AML-193 (cell line): ENCODE measurements at regions not wholly inside any gene's neighbourhood (a gene's known extent, or its start where the extent isn't known, plus 50 kb on each side); places are given as distances from the start of the nearest gene placed in this dataset.

Source experiments
- DNase-seq, 2 experiments: peaks; one replicate each; lab custom pipeline; 2025; lab: John Stamatoyannopoulos, UW

DNA sequence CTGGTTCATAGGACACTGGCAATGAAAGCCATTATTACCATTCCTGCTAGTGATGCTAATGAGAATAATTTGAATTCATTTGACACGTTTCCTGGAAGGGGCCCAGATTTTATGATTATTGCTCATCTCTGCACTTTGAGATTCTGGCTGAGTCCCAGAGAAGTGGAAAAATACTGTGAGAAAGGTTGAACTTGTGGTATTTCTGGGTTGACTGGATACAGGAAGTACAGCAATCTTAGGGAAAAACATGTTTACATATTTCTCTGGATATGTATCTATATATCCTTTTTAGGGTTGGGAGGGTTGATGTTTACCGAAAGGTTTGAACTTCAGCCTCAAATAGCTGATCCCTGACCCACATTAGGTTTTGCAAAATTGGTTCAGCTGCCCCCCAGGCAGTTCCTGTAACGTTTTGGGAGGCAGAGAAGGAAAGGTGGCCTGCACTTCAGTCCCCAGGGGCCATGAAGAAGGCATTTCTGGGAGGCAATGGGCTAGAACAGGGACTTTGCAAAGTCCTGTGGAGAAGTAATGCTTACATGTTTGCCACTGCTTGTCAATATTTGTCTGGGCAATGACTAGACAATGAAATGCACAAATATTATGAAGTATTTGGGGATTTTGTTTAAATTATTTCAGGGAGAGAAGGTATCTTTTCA is 253.7 kb upstream of the PITRM1 start:
- no peak for DNase-seq

DNA sequence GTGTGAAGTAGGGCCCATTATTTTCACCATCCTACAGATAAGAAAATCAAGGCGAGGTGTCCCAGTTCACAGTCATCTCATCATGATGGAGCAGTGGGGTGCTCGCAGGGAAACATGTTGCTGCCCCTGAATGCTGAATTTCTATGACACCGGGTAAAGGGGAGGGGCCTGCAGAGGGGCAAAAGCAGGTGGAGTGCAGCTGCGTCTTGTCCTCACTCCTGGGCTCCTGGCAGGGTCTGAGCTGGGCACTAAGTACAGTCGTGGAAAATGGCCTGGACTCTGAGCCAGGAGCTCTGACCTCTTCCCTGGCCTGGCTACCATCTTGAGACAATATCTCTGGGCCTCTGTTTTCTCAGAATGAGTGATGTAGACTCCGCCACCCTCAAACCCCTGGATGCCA is 253.1 kb upstream of the PITRM1 start:
- no peak for DNase-seq

DNA sequence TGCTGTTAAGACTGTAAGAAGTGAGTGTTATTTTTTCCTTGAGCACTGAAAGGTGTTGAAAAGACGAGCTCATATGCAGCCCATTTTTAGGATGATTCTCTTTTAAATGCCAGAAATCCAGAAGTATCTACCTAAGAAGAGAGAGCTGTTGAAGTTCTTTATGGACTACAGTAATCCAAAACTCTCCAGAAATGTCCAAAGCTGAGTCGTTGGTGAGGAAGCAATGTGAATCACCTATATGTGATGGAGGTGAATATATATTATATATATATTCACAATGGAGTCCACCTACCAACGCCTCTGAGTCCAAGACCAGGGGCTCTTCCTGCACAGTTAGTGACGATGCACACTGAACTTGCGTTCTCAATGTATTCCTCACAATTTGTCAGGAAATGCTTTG is 252.7 kb upstream of the PITRM1 start:
- DNase-seq: no peak

DNA sequence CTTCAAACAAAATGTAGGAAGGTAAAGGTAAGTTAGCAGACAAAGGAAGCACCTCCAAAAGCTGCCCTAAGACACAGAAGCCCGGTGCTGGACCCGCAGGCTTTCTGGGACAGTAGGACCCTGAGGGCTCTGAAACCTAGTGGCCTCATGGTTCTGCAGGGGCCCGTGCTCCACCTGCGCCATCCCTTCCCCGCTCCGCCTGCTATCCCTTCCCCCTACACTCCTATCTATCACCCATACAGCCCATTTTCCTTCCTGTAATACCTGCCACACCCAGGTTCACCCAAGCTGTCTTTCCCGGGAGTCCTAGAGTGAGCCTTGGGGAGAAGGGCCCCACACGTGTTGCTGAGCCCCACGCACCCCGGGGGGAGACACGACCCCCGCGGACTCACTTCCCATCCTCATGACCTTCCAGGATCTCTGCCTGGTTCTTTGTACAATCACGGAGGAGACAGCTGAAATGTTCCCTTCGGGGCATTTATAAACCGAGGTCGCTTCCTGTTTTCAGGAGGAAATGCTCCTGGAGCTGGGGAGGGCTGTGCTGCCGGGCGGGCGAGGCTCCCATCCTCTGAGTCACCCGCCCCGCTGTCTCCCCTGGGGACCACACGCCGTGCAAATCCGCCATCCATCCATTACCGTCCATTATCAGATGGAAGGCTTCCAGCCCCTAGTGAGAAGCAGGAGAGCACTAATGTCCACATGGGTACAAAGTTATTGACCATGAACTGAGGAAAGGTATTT is 251.7 kb upstream of the PITRM1 start:
- DNase-seq: no peak

DNA sequence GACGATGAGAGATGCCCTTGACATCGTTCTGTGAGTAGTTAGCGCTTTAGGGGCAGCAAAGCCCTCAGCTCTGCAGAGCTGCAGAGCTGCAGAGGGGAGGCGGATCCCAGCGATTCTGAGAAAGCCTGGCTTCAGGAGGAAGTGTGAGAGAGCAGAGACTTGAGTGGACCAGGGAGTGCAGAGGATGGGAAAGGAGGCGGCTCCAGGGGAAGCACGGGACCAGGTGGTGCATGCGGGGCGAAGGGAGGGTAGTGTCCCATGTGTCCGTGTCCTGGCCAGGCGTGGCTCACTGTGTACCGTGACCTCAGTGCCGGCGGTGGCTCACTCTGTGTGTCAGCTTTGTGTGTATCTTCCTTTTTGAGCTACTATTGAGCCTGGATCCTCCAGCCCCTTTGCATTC is 250.8 kb upstream of the PITRM1 start:
- no peak for DNase-seq

DNA sequence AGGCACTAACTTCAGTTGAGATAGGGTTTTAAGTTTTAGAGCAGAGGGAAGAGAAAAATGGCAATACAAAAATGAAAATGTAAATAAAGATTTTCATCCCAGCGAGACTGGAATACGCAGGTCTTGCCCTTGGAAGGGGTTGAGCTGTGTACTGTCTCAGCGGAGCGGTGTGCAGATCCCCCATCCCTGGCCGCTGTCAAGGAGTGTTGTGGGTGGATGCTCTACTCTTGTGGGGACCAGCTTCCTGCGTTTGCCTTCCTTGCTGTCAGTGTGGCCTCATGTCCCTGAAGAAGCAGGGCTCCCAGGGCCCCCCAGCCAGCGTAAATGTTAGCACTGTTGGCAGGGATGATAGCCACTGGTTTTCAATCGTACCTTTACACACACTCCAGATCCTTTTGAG is 249.7 kb upstream of the PITRM1 start:
- DNase-seq: no peak

DNA sequence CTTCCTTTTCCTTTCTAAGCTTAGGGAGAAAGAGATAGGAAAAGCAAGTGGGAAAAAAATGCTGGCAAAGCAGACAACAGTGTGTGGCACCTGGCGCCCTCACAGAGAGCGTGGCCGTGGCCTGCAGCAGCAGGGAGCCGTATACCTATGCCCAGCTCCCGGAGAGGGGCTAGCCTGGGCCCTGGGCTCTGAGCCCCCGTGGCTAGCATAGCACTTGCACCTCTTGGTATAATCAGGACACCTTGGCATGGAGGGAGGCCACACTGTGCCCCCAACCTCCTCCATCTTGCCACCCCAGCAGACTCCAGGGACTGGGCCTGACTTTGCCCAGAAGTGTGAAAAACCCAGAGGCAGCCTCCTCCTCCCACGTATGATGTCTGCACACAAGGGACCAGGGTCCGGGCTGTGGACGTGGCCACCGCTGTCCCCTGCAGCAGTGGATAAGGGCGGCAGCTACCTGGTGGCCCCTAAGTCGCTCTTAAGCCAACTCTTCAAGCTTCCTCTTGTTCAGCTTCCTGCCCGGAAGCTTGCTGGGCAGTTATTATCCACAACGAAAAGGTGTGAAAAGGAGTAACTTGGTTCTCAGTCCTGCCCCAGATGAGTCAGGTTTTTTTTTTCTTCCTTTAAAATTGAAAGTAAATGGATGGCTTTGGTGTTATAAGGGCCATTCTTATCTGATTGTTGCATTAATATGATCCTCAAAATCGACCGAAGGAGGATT is 249.1 kb upstream of the PITRM1 start:
- DNase-seq: no peak

DNA sequence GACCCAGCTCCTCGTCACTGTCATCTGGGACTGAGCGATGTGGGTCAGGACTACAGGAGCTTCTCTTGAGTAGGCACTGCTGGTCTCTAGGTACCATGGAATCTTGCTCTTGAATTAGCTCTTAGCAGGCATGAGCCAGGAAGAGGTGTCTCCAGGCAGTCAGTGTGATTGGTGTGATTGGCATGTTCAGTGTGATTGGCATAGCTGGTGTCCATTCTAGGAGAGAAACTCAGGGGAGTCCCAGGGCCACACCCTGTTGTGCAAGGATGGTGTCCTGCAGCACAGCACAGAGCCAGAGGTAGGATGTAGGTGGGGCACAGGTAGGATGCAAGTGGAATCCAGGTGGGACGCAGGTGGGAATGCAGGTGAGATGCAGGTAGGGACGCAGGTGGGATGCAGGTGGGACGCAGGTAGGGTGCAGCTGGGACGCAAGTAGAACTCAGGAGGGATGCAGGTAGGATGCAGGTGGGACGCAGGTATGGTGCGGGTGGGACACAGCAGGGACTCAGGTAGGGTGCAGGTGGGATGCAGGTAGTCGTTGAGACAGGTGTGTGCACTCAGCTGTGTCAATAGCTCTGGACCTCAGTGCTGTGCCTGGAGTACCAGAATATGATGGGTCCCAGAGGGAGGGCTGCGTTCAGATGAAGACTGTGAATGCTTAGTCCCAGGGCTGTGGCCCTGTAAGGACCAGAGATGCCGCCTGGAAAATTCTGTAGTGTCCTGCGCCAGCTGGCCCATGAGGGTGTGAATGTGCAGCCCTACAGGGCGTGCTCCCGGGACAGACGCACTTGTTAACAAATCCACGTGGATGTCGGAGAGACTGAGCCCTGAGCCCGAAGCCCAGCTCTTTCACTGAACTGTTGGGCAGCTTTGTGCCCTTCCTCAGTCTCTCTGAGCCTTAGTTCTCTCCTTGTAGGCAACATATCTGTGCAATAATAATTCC is 248.2 kb upstream of the PITRM1 start:
- no peak for DNase-seq

DNA sequence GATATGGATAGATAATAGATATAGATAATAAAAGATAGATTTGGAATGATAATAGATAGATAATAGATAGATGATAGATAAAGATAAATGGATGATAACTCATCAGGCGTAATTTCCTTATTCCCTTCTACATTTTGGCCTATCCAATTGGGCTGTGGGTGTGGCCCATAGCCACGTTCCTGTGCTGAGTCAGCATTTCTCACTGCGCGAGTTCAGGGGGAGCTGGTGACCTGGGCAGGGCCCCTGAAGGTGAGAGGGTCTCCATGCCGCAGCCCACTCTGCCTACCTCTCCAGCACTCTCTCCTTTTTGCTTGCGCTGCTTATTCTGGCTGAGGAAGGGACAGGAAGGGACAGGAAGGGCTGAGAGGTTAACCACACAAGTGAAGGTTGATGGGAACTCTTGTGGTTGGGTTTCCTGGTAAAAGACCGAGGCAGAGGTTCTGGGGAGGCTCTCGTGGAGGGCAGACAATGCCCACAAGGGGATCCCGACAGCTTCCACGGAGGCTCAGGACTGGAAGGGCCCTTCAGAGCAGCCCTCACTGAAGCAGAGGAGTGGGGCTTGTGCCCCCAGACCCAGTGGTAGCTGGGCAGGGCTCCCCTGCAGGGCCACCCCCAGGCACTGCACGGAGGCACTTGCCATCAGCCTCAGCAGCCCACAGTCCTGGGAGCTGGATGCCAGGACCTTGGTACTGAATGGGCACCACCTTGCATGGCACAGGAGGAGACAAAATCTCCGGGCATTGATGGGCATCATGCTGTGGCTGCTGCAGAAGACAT is 247.3 kb upstream of the PITRM1 start:
- DNase-seq: no peak

DNA sequence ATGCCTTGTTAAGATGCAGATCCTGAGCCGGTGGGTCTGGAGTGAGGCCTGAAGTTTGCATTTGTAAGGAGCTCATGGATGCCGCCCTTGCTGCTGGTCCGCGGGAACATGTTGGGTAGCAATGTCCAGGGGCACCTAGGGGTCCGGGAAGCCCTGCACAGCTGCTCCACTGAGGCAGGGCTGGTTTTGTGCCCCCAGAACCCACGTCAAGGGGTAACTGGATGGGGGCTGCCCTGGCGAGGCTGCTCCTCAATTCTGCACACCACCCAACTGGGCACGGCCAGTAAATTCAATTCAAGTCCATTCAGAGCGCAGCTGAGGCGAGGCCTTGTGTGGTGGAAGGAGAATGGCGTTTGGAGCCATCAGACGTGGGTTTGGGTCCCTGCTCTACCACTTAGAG is 246.3 kb upstream of the PITRM1 start:
- no peak for DNase-seq

DNA sequence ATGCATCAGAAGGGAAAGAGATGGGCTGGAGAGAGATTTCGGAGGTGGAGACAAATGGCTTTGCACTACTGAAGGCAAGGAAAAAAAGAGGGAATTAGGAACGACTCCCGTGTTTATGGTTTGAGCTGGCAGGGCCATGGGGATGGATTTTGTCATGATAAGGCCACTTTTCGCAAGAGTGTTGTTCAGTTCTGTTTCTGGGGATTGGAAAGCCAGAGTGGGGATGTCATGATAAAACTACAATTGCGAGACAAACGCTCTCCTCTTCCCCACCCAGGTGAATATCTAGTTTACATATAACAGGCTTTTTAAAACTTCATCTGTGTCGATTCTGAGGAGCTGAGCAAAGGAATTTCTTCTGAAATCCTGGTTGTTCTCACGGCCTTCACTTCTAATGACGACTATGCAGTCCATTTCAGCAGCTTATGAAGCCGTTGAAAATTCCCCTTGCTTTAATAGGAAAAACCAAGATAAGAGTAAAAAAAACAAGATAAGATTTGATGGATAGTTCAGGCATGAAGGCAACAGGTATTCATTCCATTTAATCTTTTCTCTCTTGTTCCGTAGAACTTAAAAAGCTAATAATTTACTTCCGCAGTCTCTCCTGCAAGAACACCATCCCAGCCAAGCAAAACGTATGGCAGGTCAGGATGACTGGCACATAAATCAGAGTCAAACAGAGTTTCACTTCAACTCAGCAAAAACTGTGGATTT is 245.6 kb upstream of the PITRM1 start:
- no peak for DNase-seq

DNA sequence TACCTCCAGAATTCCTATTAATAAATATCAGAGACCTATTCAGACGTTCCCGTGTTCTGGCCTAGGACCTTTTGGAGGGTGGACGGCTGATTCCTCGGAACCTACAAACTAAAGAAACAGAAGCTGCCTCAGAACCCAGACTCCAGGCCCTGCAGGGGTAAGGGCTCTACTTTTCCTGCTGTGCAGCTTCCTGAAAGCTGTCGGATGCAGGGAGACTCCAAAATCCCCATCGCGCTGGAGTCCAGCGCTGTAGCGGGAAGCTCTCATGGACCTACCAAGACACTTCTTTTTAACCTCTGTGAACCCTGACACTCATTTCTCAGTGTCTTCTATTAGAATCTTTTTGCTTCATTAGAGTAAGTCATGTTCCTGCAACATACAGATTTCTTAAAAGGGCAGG is 244.5 kb upstream of the PITRM1 start:
- DNase-seq: no peak

DNA sequence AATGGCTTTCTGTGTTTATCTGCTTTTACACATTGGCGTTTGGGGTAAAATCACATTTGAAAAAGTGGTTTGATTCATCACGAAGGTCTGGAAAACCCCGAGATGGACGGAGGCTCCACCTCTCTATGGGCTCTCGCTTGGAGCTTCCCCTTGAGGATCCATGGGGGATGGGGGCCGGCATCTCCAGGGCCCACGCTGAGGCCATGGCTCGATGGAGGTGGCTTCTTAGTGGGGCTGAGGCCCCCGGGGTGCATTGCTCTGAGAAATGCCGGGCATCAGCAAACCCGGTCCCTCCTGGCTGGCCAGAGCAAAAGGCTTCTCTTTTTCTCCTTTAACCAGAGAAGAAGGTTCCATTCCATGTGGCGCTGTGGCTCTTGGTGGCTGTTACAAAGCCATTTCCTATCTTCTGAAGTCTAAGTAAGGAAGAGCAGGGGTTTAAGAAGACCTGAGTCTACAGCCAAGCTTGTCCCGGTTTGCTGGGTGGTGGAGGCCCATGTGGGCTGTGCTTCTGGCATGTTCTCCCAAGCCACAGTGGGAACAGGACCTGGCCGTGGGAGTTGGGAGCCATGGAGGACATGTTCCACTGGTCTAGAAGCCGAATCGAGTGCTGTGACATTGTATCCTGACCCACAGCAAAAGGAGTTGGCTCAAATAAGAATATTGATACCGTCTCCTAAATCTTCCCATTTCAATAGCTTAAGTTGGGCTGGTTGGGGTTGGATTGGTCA is 243.5 kb upstream of the PITRM1 start:
- no peak for DNase-seq

DNA sequence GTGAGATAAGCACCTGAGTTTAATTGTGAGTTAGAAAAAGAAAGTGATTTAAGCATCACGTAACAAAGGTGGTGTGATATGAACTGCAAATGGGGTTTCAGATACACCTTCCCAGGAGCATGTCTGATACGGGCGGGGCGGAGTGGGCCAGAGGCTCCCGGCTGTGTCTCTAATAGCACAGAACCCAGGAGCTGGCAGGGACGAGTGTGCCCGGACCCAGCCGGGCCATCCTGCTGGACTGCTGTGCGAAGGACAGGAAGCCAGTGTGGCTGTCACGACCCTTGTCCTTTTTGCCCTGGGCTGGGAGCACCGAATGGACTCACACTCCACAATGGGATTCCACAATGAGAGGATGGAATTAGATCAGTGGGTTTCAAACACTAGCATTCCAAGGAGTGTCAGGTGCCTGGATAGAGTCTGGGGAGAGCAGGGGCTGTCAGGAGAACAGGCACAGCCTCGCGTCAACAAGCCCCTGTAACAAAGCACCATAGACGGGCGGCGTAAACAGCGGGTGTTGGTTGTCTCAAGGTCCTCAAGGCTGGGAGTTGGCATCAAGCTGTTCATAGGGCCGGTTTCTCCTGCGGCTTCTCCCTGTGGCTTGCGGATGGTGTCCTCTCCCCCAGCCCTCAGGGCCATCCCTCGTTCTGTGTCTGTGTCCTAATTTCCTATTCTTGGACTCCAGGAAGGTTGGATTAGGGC is 242.6 kb upstream of the PITRM1 start:
- DNase-seq: no peak

DNA sequence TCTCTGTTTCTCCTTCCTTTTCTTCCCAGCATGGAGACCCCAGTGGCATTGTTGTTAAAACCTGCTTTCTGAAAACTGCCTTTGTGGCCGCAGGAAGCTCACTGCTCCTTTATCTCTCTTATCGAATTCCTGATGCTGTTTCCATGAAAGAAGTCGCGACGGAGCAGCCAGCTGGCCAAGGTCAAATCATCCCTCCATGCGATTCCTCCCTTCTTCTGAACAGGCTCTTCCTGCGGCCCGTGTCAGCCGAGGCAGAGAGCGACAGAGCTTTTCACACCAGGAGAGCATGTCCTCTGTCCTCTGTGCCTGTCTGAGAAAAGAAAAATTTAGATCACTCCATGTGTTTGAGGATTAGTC is 242.1 kb upstream of the PITRM1 start:
- no peak for DNase-seq

DNA sequence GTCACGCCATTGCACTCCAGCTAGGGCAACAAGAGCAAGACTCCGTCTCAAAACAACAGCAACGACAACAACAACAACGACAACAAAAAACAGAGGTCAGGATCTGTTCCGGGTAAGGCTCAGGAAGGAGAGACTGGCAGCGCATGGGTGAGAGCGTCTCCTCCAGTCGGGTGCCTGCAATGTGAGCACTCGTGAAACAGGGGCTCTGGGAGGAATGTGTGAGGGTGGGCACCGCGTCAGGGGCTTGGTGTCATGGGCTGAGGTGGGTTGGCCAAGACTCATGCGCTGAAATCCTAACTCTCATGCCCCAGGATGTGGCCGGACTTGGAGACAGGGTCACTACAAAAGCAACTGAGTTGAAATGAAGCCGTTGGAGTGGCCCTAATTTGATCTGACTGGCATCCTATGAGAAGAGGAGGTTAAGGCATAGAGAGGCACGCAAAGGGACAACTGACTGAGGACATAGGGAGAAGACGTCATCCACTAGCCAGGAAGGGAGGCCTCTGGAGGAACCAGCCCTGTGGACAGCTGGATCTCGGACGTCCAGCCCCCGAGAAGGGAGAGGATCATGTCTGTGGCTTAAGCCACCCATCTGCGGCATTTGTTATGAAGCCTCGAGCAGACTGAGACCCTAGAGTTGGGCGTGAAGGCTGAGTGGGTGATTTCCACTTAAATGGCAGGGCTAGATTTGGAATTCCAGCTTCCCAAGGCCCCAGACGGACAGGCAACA is 241.5 kb upstream of the PITRM1 start:
- DNase-seq: no peak

DNA sequence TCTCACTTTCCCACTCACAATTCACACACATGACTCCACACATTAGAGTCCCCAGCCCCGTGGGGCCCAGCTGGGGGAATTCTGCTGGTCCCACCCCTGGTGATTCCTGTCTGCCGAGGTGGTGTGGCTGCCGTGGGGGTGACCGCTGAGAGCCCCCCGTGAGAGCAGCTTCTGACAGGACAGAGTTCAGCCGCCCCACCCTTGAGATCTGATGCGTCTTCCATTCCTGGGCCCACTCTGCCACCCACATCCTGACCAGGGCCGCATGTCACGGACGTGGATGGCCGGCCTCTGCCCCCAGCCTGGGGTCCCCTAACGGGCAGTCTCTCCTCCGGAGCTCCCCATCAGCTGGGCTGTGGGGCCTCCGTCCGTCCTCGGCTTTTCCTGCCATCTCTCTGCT is 240.1 kb upstream of the PITRM1 start:
- DNase-seq: no peak

DNA sequence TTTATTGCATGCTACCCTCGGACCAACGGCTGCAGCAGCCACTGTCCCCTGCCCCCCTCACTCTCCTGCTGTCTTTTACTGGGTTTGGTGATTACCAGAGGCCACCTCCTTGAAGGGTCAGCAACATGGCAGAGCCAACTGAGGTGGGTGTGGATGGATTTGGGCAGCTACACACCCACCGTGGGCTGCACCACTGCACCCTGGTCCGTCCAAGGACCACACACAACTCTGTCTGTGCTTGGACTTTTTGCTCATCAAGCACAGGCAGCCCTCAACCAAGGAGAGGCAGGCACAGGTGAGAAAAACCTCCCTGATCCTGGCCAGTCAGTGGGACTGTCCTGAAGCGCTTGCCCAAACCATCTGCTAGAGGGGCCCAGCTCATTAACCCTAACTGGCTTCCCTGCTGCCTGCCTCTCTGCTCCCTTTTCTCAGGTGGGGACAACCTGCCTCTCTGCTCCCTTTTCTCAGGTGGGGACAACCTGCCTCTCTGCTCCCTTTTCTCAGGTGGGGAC is 239.5 kb upstream of the PITRM1 start:
- no peak for DNase-seq

DNA sequence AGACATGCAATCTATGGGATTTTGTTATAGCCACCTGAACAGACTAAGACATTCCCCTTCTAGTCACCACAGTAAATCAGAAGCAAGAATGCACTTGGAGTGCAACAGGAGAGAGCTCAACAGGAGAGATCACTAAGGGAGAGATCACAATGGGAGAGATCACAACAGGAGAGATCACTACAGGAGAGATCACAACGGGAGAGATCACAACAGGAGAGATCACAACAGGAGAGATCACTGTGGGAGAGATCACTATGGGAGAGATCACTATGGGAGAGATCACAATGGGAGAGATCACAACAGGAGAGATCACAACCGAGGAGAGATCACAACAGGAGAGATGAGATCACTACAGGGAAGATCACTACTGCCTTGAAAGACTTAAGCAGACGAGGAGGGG is 238.5 kb upstream of the PITRM1 start:
- no peak for DNase-seq
